ENCODE measurements at regions not wholly inside any gene's neighbourhood (a gene's known extent, or its start where the extent isn't known, plus 50 kb on each side); places are given as distances from the start of the nearest gene placed in this dataset.
A peak's percentile ranks its signal among the peaks of the same experiment; 100 is the strongest.
"Not testable (repeated sequence)": the region's sequence is repeated elsewhere in the genome, so short reads cannot be mapped to it uniquely, and the experiment has no call there.

DNA sequence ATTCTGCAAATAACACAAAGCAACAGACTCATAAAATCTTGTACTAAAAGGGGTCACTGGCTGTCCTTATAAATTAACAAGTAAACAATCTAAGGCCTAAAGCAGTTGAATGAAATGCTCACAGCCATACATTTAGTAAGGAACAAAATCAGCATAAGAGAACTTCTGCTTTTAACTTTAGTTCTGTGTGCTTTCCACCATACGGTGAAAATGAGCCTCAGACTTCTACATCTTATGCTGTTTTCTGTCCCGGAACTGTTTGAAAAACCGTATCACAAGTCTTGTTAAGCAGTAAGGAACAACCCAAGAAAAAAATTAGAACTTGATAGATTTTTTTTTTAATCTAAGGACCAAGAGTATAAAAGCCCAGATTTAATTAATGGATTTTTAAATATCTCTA is 549.1 kb upstream of the MIR17HG start:
- DNase-seq = no peak

- no peak for DNase-seq
Observed at GRCh38 chr13:90800082-90800746, 547.3 kb upstream of the MIR17HG start.

GRCh38 chr13:90801621-90802020 is 545.9 kb upstream of the MIR17HG start:
- DNase-seq = no peak

DNA sequence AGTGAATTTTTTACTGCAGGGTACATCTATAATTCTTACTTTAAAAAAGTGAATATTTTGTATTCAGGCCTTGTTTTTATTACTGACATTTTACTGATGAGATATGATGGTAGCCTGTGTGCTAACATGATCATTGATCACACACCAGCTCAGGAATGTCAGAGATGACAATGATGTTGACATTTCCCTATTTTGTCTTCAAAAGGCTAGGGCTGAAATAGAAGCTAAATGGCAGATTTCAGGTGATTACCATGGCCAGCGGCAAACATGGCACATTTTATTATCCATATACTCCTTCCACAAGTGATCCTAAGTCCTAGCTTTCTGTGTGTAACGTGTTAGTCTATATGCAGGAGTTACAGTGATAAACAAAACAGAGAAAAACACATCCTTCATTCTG is 544.3 kb upstream of the MIR17HG start:
- DNase-seq = no peak

DNA sequence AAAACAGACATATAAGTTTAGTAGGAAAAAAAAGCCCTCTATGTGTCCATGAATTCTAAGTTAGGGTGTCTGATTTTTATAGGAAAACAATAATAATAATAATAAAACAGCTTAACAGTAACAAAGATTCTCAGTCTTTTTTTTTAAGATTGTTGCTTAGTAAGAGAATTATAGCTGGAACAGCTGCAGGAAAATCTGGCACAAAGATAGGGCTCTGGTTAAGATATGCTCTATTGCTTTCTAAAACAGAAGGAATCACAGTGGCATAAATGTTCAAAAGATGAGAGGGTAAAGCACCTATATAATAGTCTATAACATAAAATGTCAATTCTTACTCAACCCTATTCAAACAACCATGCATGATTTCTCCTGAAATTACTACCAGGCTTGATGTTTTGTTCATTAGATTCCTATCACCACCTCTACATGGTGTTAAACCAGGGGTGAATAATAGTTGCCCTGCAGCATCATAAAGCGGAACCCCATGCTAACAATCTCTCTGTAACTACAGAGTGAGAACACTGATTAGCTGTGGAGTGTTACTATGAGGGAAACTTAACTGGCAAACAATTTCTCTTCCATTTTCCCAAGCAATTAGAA is 541.4 kb upstream of the MIR17HG start:
- no peak for DNase-seq

DNA sequence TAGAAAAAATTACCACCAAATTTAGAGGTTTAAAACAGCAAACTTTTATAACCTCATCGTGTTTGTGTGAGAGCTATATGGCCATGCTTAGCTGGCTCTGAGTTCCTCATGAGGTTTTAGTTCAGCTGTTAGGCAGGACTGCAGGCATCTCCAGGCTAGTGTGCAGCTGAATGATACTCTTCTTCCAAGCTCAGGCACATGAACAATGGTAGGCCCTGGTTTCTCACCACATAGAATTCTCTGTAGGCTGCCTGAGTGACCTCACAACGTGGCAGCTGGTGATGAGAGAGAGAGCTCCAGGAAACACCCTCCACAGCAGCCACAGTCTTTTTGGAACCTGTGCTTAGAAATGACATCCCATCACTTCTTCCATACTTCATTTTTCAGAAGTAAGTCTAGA is 540.6 kb upstream of the MIR17HG start:
- no peak for DNase-seq

- no peak for DNase-seq
Observed at GRCh38 chr13:90808838-90809237, 538.6 kb upstream of the MIR17HG start.

DNA sequence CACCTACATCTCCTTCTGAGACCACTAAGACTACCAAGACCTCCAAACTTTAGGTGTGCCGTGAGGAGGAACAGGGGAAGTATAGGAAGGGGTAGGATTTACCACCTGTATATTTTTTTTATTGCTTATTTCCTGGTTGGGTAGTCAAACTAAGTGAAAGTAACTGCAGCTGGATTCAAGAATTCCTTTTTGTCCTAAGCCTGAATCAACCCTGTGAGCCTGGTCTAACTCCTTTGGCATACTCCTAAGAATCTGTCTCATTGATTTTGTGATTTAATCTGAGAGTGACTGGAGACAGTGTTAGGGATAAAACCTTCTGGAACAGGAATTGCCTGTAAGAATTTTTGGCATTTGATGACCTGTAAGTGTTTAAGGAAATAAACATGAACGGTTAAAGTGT is 523.5 kb upstream of the MIR17HG start:
- no peak for DNase-seq

GRCh38 chr13:90826688-90827087 is 520.8 kb upstream of the MIR17HG start:
- DNase-seq = no peak

GRCh38 chr13:90830782-90831181 is 516.7 kb upstream of the MIR17HG start:
- no peak for DNase-seq

DNA sequence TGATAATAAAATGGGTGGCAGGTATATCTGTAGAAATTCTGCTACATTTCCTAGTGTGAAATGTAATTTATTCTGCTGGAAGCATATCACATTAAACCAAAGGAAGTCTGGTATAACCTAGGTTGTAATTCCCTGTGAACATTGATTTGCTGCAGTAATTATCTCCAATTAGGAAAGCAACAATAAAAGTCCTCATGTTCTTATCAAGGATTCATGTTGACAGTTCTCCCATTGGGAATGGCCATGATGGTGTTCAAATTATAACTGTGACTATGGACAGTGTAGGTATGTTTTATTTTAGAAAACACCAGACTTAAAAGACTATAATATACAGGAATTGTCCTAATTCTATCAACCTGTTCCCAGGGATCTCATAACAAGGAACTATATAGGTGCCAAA is 513.5 kb upstream of the MIR17HG start:
- DNase-seq = no peak

- DNase-seq = no peak
Observed at GRCh38 chr13:90834700-90835099, 512.8 kb upstream of the MIR17HG start.

DNA sequence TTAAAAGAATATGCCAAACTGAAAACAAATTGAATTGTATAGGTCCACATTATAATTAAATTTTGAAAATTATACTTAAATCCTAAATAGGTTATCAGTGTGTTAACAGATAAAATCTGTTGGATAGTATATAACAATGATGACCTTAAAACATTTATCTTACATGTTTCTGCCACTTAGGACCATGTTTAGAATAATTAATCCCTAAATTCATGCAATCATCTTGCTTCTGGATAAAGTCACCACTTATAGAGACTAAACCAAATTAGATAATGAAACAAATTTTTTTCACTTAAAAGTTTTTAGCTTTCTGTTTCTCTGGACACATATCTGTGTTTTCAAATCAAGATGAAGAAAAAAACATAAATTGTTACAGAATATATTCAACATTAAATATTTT is 511.7 kb upstream of the MIR17HG start:
- DNase-seq = no peak

GRCh38 chr13:90838317-90838960 is 509.0 kb upstream of the MIR17HG start:
- DNase-seq = no peak

GRCh38 chr13:90839061-90839460 is 508.4 kb upstream of the MIR17HG start:
- no peak for DNase-seq

GRCh38 chr13:90846936-90847335 is 500.6 kb upstream of the MIR17HG start:
- no peak for DNase-seq

DNA sequence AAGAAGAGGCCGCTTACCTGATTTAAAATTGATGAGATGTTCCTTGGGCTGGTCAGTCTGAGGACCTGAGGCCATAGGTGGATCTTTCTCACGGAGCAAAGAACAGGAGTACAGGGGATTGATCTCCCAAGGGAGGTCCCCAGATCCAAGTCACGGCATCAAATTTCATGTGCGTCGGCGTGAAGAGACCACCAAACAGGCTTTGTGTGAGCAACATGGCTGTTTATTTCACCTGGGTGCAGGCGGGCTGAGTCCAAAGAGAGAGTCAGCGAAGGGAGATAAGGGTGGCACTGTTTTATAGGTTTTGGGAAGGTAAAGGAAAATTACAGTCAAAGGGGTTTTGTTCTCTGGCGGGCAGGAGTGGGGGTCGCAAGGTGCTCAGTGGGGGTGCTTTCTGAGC is 493.8 kb upstream of the MIR17HG start:
- not testable (repeated sequence) for DNase-seq

GRCh38 chr13:90857921-90858320 is 489.6 kb upstream of the MIR17HG start:
- no peak for DNase-seq

DNA sequence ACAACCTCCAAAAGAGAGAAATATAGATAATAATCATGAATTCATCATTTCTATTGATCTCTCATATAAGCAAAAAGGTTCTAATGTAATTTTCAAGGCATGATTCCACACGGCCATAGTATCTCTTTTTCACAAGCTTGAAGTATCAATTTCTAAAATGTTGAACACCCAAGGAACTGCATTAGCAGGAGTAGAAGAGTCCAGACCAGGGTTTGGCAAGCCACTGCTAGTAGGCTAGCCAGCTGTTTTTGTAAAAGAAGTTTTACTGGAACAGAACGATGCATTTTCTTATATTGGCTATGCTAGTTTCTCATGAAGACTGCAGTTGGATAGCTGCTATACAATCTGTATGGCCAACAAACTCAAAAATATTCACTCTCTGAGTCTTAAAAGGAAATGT is 481.5 kb upstream of the MIR17HG start:
- DNase-seq = no peak

- peak; percentile 67 for DNase-seq
Observed at GRCh38 chr13:90867336-90867683, 480.2 kb upstream of the MIR17HG start.

GRCh38 chr13:90868321-90868920 is 479.1 kb upstream of the MIR17HG start:
- no peak for DNase-seq

DNA sequence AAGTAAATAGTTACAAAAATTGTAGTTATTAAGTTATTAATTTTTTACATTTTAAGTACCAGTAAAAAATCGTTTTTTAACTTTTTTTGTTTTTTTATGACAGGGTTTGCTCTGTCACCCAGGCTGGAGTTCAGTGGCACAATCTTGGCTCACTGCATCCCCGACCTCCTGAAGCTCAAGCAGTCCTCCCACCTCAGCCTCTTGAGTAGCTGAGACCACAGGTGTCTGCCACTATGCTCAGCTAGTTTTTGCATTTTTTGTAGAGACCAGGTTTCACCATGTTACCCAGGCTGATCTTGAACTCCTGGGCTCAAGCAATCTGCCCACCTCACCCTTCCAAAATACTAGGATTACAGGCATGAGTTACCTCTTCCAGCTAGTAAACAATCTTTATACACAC is 477.9 kb upstream of the MIR17HG start:
- no peak for DNase-seq

DNA sequence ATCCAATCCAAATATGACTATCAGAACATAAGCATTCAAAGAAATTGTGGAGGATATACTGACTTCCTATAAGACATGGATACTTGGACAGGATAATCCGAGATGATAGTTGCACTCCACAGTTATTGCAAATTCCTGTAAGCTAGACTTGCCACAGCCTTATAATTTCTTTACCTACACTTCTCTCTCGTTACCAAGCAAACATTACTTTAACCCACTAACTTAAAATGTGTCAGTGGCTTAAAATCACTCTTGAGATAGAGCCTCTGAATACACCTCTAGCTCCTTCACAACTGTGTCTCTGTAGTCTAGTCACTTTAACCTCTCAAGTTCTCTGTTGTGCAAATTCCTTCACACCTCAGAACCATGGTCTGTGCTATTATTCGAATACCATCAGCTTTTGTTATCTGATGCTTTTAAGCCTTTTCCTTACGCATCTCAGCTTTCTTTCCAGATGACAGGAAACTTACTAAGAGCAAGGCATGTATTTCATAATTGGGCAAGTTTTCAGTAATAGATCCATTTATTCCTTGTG is 474.9 kb upstream of the MIR17HG start:
- DNase-seq = no peak

- no peak for DNase-seq
Observed at GRCh38 chr13:90880790-90881189, 466.7 kb upstream of the MIR17HG start.

Data from DMS153 (cell line).